ENCODE measurements at regions not wholly inside any gene's neighbourhood (a gene's known extent, or its start where the extent isn't known, plus 50 kb on each side); places are given as distances from the start of the nearest gene placed in this dataset.

DNA sequence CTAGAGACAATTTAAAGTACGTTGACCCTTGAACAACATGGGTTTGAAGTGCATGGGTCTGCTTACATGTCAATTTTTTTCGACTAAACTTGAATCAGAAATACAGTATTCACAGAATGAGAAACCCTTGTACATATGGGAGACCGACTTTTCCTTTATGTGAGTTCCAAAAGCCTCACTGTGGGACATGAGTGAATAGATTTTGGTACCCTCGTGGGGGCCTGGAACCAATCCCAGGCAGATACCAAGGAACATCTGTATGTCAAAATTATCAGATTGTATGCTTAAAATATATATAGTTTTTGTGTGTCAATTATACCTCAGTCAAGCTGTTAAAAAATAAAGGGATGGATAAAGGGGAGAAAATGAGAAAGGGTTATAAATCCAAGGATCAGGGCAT is 78.7 kb upstream of the MAN2A1 start:
- Mint-ChIP-seq H3K4me1 (ENCODE audit: low read depth) (no peaks in the 10 kb centered on the region), H3K27ac (no peak overlapping the region), H3K9me3 (no peaks in the 10 kb centered on the region), H3K27me3 (no peaks in the 10 kb centered on the region), H3K36me3 (ENCODE audit: low read depth) (no peaks in the 10 kb centered on the region), H3K4me3 (no peak overlapping the region)
- ChIA-PET CTCF (no interaction called here), POLR2A (no interaction called here)
- no peak overlapping the region for H3K4me3 ChIP-seq (ENCODE audit: low read length)
- H3K4me1 ChIP-seq (ENCODE audit: insufficient read depth, low read length): no peaks in the 10 kb centered on the region
- no peaks in the 10 kb centered on the region for H3K27me3 ChIP-seq (ENCODE audit: control insufficient read depth in 1 of 2, insufficient read depth in 2 of 2, low read length in 2 of 2)
- intact Hi-C loops (cut with DNase I, micrococcal nuclease): no loop called here
- H3K36me3 ChIP-seq (ENCODE audit: insufficient read depth, low read length): no peaks in the 10 kb centered on the region
- DNase-seq: no peak
- no peak overlapping the region for H3K27ac ChIP-seq (ENCODE audit: low read depth in 1 of 2, low read length in 2 of 2)
- H3K9me3 ChIP-seq (ENCODE audit: control insufficient read depth in 1 of 2, insufficient read depth in 1 of 2, low read length in 2 of 2): no peaks in the 10 kb centered on the region
- TF ChIP-seq, protein P1, sequence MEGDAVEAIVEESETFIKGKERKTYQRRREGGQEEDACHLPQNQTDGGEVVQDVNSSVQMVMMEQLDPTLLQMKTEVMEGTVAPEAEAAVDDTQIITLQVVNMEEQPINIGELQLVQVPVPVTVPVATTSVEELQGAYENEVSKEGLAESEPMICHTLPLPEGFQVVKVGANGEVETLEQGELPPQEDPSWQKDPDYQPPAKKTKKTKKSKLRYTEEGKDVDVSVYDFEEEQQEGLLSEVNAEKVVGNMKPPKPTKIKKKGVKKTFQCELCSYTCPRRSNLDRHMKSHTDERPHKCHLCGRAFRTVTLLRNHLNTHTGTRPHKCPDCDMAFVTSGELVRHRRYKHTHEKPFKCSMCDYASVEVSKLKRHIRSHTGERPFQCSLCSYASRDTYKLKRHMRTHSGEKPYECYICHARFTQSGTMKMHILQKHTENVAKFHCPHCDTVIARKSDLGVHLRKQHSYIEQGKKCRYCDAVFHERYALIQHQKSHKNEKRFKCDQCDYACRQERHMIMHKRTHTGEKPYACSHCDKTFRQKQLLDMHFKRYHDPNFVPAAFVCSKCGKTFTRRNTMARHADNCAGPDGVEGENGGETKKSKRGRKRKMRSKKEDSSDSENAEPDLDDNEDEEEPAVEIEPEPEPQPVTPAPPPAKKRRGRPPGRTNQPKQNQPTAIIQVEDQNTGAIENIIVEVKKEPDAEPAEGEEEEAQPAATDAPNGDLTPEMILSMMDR (IDR thresholded peaks at IDR 0.05): no peak
- ATAC-seq (ENCODE audit: poor library complexity): no peak

DNA sequence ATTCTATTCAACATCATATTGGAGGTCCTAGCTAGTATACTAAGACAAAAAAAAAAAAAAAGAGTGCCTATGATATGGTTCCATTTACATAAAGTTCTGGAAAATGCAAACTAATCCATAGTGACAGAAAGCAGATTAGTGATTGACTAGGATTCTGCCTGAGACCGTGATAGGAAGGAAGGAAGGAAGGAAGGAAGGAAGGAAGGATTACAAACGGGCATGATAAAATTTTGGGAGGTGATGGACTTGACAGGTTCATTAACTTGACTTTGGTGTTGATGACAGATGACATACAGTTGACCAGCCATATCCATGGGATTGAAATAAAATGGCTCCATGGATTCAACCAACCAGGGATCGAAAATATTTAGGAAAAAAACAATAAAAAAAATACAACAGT is 79.1 kb upstream of the MAN2A1 start:
- intact Hi-C loops (cut with DNase I, micrococcal nuclease): no loop called here

DNA sequence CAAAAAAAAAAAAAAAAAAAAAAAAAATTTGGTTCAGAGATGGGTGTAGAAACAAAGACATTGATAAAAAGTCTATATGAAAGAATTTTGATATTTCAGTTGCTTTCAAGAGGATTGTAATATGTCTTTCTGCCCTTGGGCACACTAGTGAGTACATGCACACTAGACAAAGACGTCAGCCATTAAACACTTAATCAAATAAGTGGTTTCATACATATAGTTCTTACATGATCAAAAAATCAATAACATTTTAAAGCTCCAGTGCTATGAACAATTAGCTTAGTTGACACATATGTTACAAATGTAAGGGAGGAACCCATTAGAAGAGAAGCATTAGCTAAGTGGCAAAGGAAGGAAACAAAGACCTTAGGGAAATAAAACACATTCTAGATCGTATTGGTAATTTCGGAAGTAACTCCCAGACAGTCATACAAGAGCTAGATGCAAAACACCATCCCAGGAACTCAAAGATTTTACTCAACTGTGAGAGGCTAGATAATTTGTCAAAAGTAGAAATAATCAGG is 84.5 kb upstream of the MAN2A1 start:
- no peak overlapping the region for H3K27ac Mint-ChIP-seq
- CTCF ChIA-PET: interaction anchor here (0.5 kb wide), 1 partner anchor 217 kb away, joined by 4 read pairs; no protein-coding TSS in a partner anchor

More for the DNA sequence above, 79.1 kb upstream of the MAN2A1 start:
- H3K4me3 Mint-ChIP-seq: no peak overlapping the region
- TF ChIP-seq, protein P1 (IDR thresholded peaks at IDR 0.05): no peak
- H3K36me3 Mint-ChIP-seq (ENCODE audit: low read depth): no peaks in the 10 kb centered on the region
- ChIA-PET POLR2A (no interaction called here), CTCF (no interaction called here)
- ATAC-seq (ENCODE audit: poor library complexity) (no peak), DNase-seq (no peak)
- Histone ChIP-seq H3K36me3 (ENCODE audit: insufficient read depth, low read length) (no peaks in the 10 kb centered on the region), H3K27ac (ENCODE audit: low read depth in 1 of 2, low read length in 2 of 2) (no peak overlapping the region), H3K9me3 (ENCODE audit: control insufficient read depth in 1 of 2, insufficient read depth in 1 of 2, low read length in 2 of 2) (no peaks in the 10 kb centered on the region), H3K27me3 (ENCODE audit: control insufficient read depth in 1 of 2, insufficient read depth in 2 of 2, low read length in 2 of 2) (no peaks in the 10 kb centered on the region), H3K4me1 (ENCODE audit: insufficient read depth, low read length) (no peaks in the 10 kb centered on the region), H3K4me3 (ENCODE audit: low read length) (no peak overlapping the region)
- H3K9me3 Mint-ChIP-seq: no peaks in the 10 kb centered on the region
- no peak overlapping the region for H3K27ac Mint-ChIP-seq
- H3K4me1 Mint-ChIP-seq (ENCODE audit: low read depth): no peaks in the 10 kb centered on the region
- no peaks in the 10 kb centered on the region for H3K27me3 Mint-ChIP-seq

More for the DNA sequence above, 84.5 kb upstream of the MAN2A1 start:
- H3K36me3 ChIP-seq (ENCODE audit: insufficient read depth, low read length): no peaks in the 10 kb centered on the region
- no peak overlapping the region for H3K27ac ChIP-seq (ENCODE audit: low read depth in 1 of 2, low read length in 2 of 2)
- no peaks in the 10 kb centered on the region for H3K4me1 Mint-ChIP-seq (ENCODE audit: low read depth)
- intact Hi-C loops (cut with DNase I, micrococcal nuclease): no loop called here
- DNase-seq: no peak
- no peaks in the 10 kb centered on the region for H3K9me3 Mint-ChIP-seq
- H3K27me3 ChIP-seq (ENCODE audit: control insufficient read depth in 1 of 2, insufficient read depth in 2 of 2, low read length in 2 of 2): peaks cover 2 to 3% of the 10 kb centered on the region in 2 experiments
- H3K36me3 Mint-ChIP-seq (ENCODE audit: low read depth): no peaks in the 10 kb centered on the region
- H3K4me1 ChIP-seq (ENCODE audit: insufficient read depth, low read length): no peaks in the 10 kb centered on the region
- H3K4me3 Mint-ChIP-seq: no peak overlapping the region
- H3K27me3 Mint-ChIP-seq: peaks cover 8% of the 10 kb centered on the region
- POLR2A ChIA-PET: no interaction called here
- H3K9me3 ChIP-seq (ENCODE audit: control insufficient read depth in 1 of 2, insufficient read depth in 1 of 2, low read length in 2 of 2): no peaks in the 10 kb centered on the region
- no peak for ATAC-seq (ENCODE audit: poor library complexity)
- TF ChIP-seq, protein P1 (IDR thresholded peaks at IDR 0.05): no peak
- no peak overlapping the region for H3K4me3 ChIP-seq (ENCODE audit: low read length)
